ENCODE measurements at regions not wholly inside any gene's neighbourhood (a gene's known extent, or its start where the extent isn't known, plus 50 kb on each side); places are given as distances from the start of the nearest gene placed in this dataset.
"Not testable (repeated sequence)": the region's sequence is repeated elsewhere in the genome, so short reads cannot be mapped to it uniquely, and the experiment has no call there.

DNA sequence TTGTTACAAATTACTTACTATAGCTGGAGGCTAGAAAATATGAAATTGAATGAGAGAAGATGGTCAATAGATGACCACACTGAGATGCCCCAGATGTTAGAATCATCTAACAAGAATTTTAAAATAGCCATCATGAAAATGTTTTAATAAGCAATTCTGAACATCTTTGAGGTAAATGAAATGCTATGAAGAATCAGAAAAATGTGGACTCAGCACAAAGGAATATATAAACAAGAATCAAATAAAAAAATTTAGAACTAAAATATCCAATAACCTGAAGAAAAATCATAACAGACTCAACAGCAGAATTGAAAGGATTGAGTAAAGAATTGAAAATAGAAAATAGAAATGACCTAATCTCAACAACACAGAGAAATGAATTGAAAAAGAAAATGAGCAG lies 248.5 kb downstream of the PRDM9 start:
- peaks cover 3% of the 10 kb centered on the region for H3K9me3 Mint-ChIP-seq
- H3K27me3 Mint-ChIP-seq: no peaks in the 10 kb centered on the region
- no peak overlapping the region for H3K27ac Mint-ChIP-seq
- no peaks in the 10 kb centered on the region for H3K36me3 Mint-ChIP-seq (ENCODE audit: low read depth)
- H3K4me3 Mint-ChIP-seq: no peak overlapping the region
- ChIA-PET CTCF (interaction anchor here (1.4 kb wide), 1 partner anchor 10 kb away, joined by 5 read pairs; no protein-coding TSS in a partner anchor), POLR2A (no interaction called here)
- H3K4me1 Mint-ChIP-seq: no peaks in the 10 kb centered on the region
- no peak for DNase-seq

DNA sequence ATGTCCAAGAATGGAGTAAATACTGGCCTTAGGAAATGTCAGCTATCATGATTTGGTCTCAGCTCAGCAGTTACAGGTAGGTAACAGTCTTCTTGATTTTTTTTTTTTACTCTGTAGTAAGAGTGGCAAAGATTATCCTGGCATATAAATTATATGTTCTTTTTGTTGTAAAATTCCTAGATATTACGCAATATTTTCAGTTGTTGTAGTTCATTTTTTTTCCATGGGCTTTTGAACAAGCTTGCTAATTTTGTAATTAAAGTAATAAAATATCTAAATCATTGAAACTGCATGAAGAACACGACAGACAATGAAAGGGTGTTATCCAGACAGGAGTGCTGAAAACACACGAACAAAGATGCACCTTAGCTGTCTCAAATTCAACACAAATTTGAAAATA lies 249.4 kb downstream of the PRDM9 start:
- Mint-ChIP-seq H3K36me3 (ENCODE audit: low read depth) (no peaks in the 10 kb centered on the region), H3K4me1 (no peaks in the 10 kb centered on the region), H3K27ac (no peak overlapping the region), H3K27me3 (no peaks in the 10 kb centered on the region), H3K4me3 (no peak overlapping the region), H3K9me3 (peaks cover 3% of the 10 kb centered on the region)
- CTCF ChIA-PET: no interaction called here
- DNase-seq: no peak
- POLR2A ChIA-PET: no interaction called here

DNA sequence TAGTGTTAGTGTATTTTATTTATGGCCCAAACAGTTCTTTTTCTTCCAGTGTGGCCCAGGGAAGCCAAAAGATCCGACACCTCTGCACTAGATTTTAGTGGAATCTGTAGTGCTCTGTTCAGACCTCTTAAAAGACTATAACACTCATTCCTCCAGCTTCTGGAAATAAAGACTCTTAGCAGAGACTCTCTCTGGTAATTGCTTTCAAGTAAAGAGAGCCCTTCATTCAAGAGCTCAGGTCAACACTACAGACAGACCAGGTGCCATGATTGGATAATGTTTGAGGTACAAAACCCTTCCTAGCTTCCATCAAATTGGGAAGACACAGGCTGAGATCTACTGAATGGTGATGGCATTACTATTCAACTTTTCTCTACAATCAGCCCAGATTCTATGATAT lies 255.8 kb downstream of the PRDM9 start:
- H3K4me1 Mint-ChIP-seq: no peaks in the 10 kb centered on the region
- H3K27me3 Mint-ChIP-seq: no peaks in the 10 kb centered on the region
- no peak overlapping the region for H3K27ac Mint-ChIP-seq
- peaks cover 2% of the 10 kb centered on the region for H3K9me3 Mint-ChIP-seq
- no peaks in the 10 kb centered on the region for H3K36me3 Mint-ChIP-seq (ENCODE audit: low read depth)
- ChIA-PET CTCF (no interaction called here), POLR2A (no interaction called here)
- no peak for DNase-seq
- no peak overlapping the region for H3K4me3 Mint-ChIP-seq

DNA sequence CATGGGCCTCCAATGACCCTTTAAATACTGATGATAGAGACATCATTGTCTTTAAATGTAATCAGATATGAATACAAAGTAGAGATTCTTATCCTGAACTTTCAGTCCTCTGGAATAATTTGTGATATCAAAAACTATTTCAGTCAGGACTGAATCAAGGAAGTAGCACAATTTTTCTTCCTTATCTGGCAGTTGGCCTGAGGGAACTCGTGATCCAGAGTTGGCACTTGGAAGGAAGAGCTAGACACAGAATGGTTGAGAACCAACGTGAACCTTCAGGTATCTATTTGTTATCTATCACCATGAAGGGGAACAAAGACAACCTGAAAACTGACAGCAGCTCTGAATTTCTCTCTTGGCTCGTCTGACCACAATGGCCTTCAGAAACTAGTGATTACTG lies 269.3 kb downstream of the PRDM9 start:
- CTCF ChIA-PET: no interaction called here
- POLR2A ChIA-PET: no interaction called here

GRCh38 chr5:23800307-23800706 lies 292.9 kb downstream of the PRDM9 start:
- DNase-seq; POLR2A ChIA-PET; H3K36me3 Mint-ChIP-seq (ENCODE audit: low read depth); H3K27ac Mint-ChIP-seq; H3K4me1 Mint-ChIP-seq; H3K27me3 Mint-ChIP-seq; H3K9me3 Mint-ChIP-seq; H3K4me3 Mint-ChIP-seq: not testable (repeated sequence)
- CTCF ChIA-PET: interaction anchor here (1.3 kb wide), 1 partner anchor 13 kb away, joined by 4 read pairs; no protein-coding TSS in a partner anchor

More for the DNA sequence above, 269.3 kb downstream of the PRDM9 start:
- Mint-ChIP-seq H3K27me3 (no peaks in the 10 kb centered on the region), H3K4me1 (no peaks in the 10 kb centered on the region), H3K36me3 (ENCODE audit: low read depth) (no peaks in the 10 kb centered on the region), H3K9me3 (peaks cover 6% of the 10 kb centered on the region), H3K27ac (no peak overlapping the region), H3K4me3 (no peak overlapping the region)
- DNase-seq: no peak

GRCh38 chr5:23820765-23821471 lies 313.5 kb downstream of the PRDM9 start:
- Mint-ChIP-seq H3K9me3 (no peaks in the 10 kb centered on the region), H3K4me1 (no peaks in the 10 kb centered on the region), H3K27me3 (no peaks in the 10 kb centered on the region), H3K27ac (no peak overlapping the region), H3K4me3 (no peak overlapping the region), H3K36me3 (ENCODE audit: low read depth) (no peaks in the 10 kb centered on the region)
- ChIA-PET CTCF (no interaction called here), POLR2A (no interaction called here)
- no peak for DNase-seq

DNA sequence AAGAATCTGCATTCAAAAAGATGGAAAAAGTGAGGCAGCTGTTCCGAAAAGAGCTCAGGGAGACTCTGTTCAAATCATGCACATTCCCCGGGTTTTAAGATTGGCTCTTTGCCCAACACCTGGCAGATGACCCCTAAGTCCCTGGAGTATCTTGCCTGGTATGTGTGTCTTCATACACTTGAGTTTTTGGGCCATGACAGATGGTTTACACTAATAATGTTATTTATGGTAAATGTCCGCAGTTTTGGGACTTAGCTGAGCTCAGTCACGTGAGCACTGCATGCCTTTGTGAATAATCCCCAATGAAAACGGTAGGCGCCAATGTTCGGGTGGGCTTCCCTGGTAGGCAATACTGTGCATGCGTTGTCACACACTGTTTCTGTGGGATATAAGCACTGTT lies 316.1 kb downstream of the PRDM9 start:
- ChIA-PET CTCF (no interaction called here), POLR2A (no interaction called here)
- no peaks in the 10 kb centered on the region for H3K27me3 Mint-ChIP-seq
- no peak overlapping the region for H3K4me3 Mint-ChIP-seq
- H3K9me3 Mint-ChIP-seq: no peaks in the 10 kb centered on the region
- H3K36me3 Mint-ChIP-seq (ENCODE audit: low read depth): no peaks in the 10 kb centered on the region
- H3K27ac Mint-ChIP-seq: no peak overlapping the region
- no peaks in the 10 kb centered on the region for H3K4me1 Mint-ChIP-seq
- no peak for DNase-seq

DNA sequence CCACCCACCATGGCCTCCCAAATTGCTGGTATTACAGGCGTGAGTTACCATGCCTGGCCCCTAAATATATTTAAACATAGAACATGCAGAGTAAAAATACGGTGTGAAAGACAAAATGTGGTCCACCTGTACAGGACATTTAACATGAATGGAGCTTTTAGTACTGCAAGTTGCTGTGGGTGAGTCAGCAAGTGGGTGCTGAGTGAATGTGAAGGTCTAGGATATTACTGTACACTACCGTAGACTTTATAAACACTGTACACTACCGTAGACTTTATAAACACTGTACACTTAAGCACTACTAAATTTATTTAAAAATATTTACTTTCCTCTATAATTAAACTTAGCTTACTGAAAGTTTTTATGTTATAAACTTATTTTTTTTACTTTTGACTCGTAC lies 317.8 kb downstream of the PRDM9 start:
- Mint-ChIP-seq H3K4me1 (no peaks in the 10 kb centered on the region), H3K36me3 (ENCODE audit: low read depth) (no peaks in the 10 kb centered on the region), H3K27me3 (no peaks in the 10 kb centered on the region), H3K4me3 (no peak overlapping the region), H3K27ac (no peak overlapping the region), H3K9me3 (no peaks in the 10 kb centered on the region)
- no peak for DNase-seq
- POLR2A ChIA-PET: no interaction called here
- CTCF ChIA-PET: no interaction called here

DNA sequence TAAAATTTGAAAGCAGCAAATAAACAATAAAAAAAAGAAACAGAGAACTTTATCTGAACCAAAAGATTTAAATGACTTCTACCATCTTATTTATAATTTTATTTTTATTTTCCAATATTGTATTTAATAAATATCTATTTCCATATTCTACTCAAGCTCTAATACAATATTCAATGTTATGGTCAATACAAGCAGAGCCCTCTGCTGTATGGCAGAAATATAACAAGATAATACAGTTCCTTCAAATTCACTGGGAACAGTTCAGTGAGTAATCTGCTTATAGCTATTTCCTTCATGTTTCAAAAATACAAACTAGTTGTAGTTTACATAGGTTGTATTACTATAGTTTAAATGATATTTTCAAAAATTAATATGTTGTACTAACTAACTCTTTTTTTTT lies 332.7 kb downstream of the PRDM9 start:
- no peak for DNase-seq
- no peaks in the 10 kb centered on the region for H3K4me1 Mint-ChIP-seq
- CTCF ChIA-PET: no interaction called here
- no peaks in the 10 kb centered on the region for H3K27me3 Mint-ChIP-seq
- POLR2A ChIA-PET: no interaction called here
- no peak overlapping the region for H3K4me3 Mint-ChIP-seq
- no peaks in the 10 kb centered on the region for H3K36me3 Mint-ChIP-seq (ENCODE audit: low read depth)
- no peak overlapping the region for H3K27ac Mint-ChIP-seq
- peaks cover 5% of the 10 kb centered on the region for H3K9me3 Mint-ChIP-seq

DNA sequence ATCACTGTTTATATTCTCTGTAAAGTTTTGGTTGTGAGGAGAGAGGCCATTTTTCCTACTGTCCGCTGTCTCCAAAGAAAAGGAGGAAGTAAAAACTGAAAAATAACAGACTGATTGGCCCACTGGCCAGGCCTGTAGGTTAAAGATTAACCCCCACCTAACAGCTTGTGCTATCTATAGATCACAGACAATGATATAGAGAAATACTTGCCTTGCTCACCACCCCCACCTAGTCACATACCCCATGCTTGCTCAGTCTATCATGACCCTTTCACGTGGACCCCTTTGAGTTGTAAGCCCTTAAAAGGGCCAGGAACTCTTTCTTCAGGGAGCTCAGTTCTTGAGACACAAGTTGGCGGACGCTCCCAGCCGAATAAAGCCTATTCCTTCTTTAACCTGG lies 357.4 kb downstream of the PRDM9 start:
- DNase-seq: no peak
- Mint-ChIP-seq H3K27me3 (no peaks in the 10 kb centered on the region), H3K4me1 (no peaks in the 10 kb centered on the region), H3K36me3 (ENCODE audit: low read depth) (no peaks in the 10 kb centered on the region), H3K9me3 (peaks cover 5% of the 10 kb centered on the region), H3K4me3 (no peak overlapping the region), H3K27ac (no peak overlapping the region)
- POLR2A ChIA-PET: no interaction called here
- CTCF ChIA-PET: no interaction called here

GRCh38 chr5:23877847-23878246 lies 370.4 kb downstream of the PRDM9 start:
- no peaks in the 10 kb centered on the region for H3K27me3 Mint-ChIP-seq
- H3K36me3 Mint-ChIP-seq (ENCODE audit: low read depth): no peaks in the 10 kb centered on the region
- ChIA-PET CTCF (no interaction called here), POLR2A (no interaction called here)
- H3K27ac Mint-ChIP-seq: no peak overlapping the region
- no peak for DNase-seq
- H3K4me1 Mint-ChIP-seq: no peaks in the 10 kb centered on the region
- H3K9me3 Mint-ChIP-seq: peaks cover 2% of the 10 kb centered on the region
- no peak overlapping the region for H3K4me3 Mint-ChIP-seq

DNA sequence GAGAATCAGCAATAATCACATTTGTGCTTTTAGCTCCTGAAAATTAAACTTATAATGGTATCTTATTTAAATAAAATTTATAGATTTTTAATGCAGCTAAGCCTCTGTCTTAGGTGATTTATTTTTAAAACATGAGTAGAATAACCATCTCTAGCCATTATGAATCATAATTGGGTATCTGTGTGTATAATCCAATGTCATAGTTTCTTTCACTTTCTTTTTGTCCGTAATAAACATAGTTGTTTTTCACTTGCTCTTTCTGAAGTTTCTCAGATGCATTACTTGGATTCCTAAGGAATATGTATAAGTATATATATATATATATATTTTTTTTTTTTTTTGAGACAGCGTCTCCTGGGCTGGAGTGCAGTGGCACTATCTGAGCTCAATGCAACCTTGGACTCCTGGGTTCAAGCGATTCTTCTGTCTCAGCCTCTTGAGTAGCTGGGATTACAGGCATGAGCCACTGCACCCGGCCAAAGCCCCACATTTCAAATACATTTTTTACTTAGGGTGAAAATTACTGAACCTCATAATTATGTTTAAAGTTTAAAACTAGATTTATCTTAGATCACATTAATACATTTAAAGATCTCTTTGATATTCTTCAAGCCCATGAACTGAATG lies 377.1 kb downstream of the PRDM9 start:
- Mint-ChIP-seq H3K4me1 (no peaks in the 10 kb centered on the region), H3K27ac (no peak overlapping the region), H3K27me3 (no peaks in the 10 kb centered on the region), H3K36me3 (ENCODE audit: low read depth) (no peaks in the 10 kb centered on the region), H3K4me3 (no peak overlapping the region), H3K9me3 (peaks cover 2% of the 10 kb centered on the region)
- DNase-seq: no peak
- CTCF ChIA-PET: no interaction called here
- POLR2A ChIA-PET: no interaction called here

GRCh38 chr5:23893561-23893960 lies 386.2 kb downstream of the PRDM9 start:
- ChIA-PET CTCF (no interaction called here), POLR2A (no interaction called here)
- no peak overlapping the region for H3K27ac Mint-ChIP-seq
- peaks cover 10% of the 10 kb centered on the region for H3K9me3 Mint-ChIP-seq
- no peak for DNase-seq
- H3K27me3 Mint-ChIP-seq: no peaks in the 10 kb centered on the region
- no peak overlapping the region for H3K4me3 Mint-ChIP-seq
- H3K4me1 Mint-ChIP-seq: no peaks in the 10 kb centered on the region
- no peaks in the 10 kb centered on the region for H3K36me3 Mint-ChIP-seq (ENCODE audit: low read depth)

DNA sequence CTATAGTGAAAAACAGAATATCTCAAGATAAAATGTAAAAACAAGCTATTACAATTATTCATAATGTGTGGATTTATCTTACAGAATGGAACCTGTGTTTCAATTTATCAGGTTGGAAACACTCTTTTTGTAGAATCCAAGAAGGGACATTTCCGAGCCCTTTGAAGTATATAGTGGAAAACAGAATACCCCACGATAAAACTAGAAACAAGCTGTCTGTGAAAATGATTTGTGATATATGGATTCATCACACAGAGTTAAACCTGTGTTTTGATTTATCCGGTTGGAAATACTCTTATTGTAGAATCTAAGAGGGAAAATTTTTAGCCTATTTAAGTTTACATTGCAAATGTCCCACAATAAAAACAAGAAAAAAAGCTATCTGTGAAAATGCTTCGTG lies 388.2 kb downstream of the PRDM9 start:
- no peaks in the 10 kb centered on the region for H3K27me3 Mint-ChIP-seq
- CTCF ChIA-PET: no interaction called here
- no peaks in the 10 kb centered on the region for H3K36me3 Mint-ChIP-seq (ENCODE audit: low read depth)
- no peak for DNase-seq
- peaks cover 10% of the 10 kb centered on the region for H3K9me3 Mint-ChIP-seq
- no peaks in the 10 kb centered on the region for H3K4me1 Mint-ChIP-seq
- no peak overlapping the region for H3K4me3 Mint-ChIP-seq
- POLR2A ChIA-PET: no interaction called here
- no peak overlapping the region for H3K27ac Mint-ChIP-seq

Data from activated CD4-positive, alpha-beta T cell treated with anti-CD3 and anti-CD28 coated beads, Interleukin-2, amount 10 ng/mL, durations not matched to agents 7 days and 5 days (primary cell).